ENCODE measurements at regions not wholly inside any gene's neighbourhood (a gene's known extent, or its start where the extent isn't known, plus 50 kb on each side); places are given as distances from the start of the nearest gene placed in this dataset.

GRCh38 chr3:111311709-111312235 lies 230.2 kb upstream of the CD96 start:
- DNase-seq (ENCODE audit: low read depth in 2 of 2): no peak

GRCh38 chr3:111314181-111314873 lies 227.7 kb upstream of the CD96 start:
- no peak for DNase-seq (ENCODE audit: low read depth in 2 of 2)

DNA sequence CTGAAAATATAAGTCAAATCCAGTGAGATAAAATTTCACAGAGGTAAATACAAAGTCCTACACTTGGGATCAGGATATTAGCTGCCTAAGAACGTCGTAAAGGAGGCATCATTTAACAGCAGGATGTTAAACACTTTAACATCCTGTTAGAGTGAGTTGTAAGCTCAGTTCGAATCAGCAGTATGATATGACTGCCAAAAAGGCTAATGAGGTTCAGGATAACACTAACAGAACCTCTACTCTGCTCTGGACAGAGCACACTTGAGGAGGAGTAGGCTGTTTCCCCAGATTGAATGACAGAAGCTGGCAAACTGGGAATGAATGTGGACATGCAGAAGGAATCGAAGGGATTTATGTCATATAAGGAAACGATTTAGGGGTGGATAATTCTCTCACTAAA lies 227.1 kb upstream of the CD96 start:
- no peak for DNase-seq (ENCODE audit: low read depth in 2 of 2)

GRCh38 chr3:111315930-111316587 lies 225.9 kb upstream of the CD96 start:
- no peak for DNase-seq (ENCODE audit: low read depth in 2 of 2)

DNA sequence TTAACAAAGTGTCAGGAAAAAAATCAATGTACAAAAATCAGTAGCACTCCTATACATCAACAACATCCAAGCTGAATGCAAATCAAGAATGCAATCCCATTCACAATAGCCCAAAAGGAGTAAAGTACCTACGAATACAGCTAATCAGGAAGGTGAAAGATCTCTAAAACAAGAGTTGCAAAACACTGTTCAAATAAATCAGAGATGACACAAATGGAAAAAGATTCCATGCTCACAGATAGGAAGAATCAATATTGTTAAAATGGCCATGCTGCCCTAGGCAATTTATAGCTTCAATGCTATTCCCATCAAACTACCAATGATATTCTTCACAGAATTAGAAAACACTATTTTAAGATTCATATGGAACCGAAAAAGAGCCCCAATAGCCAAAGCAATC lies 223.7 kb upstream of the CD96 start:
- no peak for DNase-seq (ENCODE audit: low read depth in 2 of 2)

DNA sequence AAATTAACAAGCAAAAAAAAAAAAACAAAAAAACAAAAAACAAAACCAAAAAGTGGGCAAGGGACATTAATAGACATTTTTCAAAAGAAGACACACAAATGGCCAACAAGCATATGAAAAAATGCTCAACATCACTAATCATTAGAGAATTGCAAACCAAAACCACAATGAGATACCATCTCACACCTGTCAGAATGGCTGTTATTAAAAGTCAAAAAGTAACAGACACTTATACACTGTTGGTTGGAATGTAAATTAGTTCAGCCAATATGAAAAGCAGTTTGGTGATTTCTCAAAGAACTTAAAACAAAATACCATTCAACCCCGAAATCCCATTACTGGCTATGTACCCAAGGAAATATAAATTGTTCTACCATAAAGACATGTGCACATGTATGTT lies 222.4 kb upstream of the CD96 start:
- DNase-seq (ENCODE audit: low read depth in 2 of 2): no peak

GRCh38 chr3:111321786-111322185 lies 220.2 kb upstream of the CD96 start:
- no peak for DNase-seq (ENCODE audit: low read depth in 2 of 2)

GRCh38 chr3:111323019-111323418 lies 219.0 kb upstream of the CD96 start:
- no peak for DNase-seq (ENCODE audit: low read depth in 2 of 2)

DNA sequence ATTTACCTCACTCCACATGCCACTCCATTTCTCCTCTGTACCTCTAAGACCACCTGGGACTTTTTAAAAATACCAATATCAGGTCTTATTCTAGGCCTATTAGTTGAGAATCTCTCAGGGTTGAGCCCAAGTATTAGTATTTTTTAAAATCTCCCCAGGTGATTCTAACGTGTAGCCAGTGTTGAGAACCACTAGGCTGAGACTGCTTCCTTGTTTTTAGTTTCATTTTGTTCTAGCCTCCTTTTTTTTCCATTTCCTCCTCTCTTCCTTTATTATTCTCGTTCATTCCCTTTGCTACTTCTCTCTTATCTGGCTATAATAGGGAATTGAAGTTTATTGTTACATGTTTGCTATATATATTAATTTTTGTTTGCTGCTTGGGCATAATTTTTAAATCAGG lies 217.8 kb upstream of the CD96 start:
- no peak for DNase-seq (ENCODE audit: low read depth in 2 of 2)

- DNase-seq (ENCODE audit: low read depth in 2 of 2): no peak
Measured at GRCh38 chr3:111324645-111325044, 217.4 kb upstream of the CD96 start.

GRCh38 chr3:111325160-111325718 lies 216.8 kb upstream of the CD96 start:
- DNase-seq (ENCODE audit: low read depth in 2 of 2): no peak

DNA sequence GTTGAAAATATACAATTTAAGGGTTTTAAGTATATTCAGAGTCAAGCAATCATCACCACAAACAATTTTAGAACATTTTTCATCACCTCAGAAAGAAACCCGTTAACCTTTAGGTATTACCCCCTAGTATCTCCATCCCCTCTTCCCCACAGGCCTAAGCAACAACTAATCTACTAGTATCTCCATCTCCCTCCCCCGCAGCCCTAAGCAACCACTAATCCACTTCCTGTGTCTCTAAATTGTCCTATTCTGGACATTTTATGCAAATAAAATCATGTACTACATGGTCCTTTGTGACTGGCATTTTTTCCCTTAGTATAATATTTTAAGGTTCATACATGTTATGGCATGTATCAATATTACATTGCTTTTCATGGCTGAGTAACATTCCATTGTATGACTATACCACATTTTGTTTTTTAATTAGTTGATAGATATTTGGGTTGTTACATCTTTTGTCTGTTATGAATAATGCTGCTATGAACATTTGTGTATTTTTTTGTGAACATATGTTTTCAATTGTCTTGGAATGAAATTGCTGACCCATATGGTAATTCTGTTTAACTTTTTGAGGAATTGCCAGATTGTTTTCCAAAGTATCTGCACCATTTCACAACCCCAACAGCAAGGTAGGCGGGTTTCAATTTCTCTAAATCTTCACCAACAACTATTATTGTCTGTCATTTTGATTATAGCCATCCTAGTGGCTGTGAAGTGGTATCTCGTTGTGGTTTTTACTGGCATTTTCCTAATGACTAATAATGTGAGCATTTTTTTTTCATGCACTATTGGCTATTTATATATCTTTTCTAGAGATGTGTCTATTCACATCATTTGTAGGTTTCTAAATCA lies 215.6 kb upstream of the CD96 start:
- DNase-seq (ENCODE audit: low read depth in 2 of 2): no peak

DNA sequence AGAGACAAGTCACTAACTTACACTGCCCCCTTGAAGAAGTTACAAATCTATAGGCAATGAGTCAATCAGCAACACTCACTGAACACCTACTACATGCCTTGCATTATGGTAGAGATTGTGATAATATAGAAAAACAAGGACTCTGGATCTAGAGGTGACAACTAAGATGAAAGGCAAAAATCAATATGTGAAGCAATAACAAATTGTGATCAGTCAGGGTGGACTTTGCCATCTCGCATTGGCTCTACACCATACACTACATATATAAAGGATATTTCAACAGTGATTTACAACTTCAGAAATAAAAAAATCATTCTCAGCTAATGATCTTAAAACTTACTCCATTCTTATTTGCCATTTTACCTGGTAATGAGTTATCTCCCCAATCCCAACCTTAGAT lies 210.7 kb upstream of the CD96 start:
- DNase-seq (ENCODE audit: low read depth in 2 of 2): no peak

DNA sequence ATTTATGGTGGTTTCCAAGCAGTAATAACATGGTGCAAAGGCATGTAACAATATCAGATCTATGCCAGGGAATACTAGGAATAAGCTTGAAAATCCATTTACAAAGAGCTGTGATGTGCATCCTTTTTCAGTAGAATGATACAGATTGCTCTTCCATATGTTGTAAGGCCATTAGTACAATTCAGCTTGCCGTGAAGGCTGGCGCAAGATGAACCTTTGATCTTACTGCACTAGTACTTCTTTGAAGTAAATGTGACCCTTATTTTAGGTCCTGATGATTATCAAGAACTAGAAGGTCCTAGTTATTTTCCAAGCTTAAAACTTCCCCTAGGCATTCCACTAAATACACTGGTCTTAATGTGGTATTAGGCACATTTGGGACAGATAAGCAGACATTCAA lies 210.1 kb upstream of the CD96 start:
- DNase-seq (ENCODE audit: low read depth in 2 of 2): no peak

DNA sequence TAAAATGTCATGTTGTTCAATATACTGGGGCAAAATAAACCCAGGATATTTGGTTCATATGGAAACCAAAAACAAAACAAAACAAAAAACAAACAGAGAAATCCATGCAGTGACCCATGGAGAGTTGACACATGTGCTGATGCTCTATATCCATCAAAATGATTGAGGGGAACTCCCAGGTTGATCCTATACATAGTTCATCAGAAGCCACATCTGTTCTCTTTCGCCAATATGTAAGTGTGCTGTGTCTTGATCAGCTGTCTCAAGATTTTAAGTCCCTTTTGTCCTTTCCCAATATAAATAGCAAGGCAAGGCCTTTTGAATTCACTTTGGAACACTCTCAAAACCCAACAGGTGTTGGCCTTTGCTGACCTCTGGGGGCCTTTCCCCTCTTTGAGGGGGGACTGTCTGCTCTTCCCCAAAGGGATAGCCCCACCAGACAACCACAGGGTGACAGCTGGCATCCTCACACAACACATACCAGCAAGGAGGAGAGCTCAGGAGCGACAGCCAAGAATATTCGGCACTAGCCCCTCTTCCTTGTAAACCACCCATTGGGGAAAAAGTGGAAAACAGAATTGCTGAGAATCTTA lies 209.4 kb upstream of the CD96 start:
- no peak for DNase-seq (ENCODE audit: low read depth in 2 of 2)

DNA sequence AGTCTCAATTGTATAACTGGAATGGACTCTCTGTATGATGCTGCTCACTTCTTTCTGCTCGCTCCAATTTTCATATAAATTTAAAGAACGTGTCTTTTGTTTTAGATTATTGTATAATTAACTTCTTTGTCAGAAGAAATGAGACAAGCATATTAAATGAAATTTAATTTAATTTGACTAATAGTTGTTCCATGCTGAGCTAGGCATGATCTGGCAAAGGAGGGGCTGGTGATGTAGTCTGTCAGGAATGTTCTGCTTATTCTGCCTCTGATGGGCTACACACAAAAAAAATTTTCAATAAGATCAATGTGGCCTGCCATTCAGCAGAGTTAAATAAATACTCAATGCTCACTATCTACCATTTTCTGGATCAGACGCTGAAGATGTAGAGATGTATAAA lies 208.4 kb upstream of the CD96 start:
- DNase-seq (ENCODE audit: low read depth in 2 of 2): no peak

DNA sequence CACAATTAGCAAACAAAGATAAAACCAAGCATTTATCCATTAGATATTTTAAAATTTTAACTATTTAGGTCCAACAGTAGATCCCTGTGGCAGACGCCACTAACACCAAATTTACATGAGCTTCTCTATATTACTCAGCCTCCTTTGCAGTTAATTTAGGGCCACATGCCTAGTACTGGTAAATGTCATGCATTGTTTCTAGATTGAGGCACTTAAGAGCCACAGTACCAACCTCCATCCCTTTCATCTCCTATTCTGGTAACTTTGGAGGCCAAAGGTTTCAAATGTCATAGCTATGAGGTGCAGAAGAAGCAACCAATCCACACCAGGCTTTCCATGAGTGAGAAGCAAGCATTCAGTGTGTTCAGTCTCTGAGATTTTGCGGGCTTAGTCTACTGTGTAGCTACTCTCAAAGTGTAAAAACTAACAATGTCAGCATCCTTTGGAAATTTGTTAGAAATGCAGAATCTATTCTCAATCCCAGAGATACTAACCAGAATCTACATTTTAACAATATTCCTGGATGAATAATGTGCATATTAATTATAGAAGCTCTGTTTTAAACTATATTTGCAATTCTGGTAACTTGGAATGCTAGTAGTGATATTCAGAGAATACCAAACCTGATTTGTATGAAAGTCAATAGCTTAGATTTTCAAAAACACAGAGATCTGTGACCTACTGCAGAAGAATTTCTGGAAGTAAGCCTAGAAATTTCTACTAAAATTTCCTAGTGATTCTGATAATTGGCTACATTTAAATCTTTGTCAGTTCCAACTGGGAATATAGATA lies 206.3 kb upstream of the CD96 start:
- DNase-seq (ENCODE audit: low read depth in 2 of 2): no peak

GRCh38 chr3:111336511-111336910 lies 205.5 kb upstream of the CD96 start:
- no peak for DNase-seq (ENCODE audit: low read depth in 2 of 2)

DNA sequence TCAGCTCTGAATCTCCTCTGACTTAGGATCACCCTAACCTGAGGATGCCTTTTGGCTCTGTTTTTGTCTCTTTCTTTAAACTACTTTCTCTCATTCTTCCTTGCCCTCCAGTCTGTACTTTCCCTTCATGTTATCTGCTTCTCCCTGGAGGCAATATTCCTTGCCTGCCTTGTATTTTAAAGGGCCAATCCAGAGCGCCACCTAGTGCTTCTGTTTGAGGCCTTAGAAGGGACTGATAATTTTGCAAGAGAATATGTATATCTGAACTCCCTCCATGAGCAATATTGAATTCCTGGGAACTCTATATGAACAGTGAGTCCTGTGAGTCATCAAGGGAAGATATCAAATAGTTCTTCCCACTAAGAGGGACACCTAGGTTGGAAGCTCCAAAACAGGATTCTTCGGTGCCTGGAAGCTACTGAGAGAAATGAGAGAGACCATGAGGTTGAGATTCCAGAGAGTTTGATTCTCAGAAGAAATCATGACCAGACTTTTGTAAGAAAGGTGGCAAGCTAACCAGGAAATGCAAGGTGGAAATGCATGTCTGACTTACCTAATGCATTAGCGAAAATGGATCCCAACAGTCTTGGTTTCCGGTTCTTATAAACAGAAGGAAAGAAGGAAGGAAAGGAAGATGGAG lies 203.8 kb upstream of the CD96 start:
- DNase-seq (ENCODE audit: low read depth in 2 of 2): peak in 1 of 2 donors; percentile 2

DNA sequence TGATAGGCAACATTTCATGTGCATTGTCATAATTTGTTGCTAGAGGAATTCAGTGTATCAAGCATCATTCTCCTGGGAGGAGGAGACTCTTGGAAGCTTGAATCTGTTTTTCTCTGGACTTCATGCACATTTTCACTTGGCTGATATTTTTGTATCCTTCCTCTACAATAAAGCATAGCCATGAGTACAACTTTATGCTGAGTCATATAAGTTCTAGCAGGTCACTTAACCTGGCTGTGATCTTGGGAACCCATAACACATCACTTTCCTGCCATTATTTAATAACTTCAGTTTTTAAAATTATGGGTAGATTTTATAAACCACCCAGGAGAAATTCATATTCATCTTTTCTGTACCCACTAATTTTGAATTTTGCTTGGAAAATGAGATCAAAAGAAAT lies 203.0 kb upstream of the CD96 start:
- DNase-seq (ENCODE audit: low read depth in 2 of 2): no peak

DNA sequence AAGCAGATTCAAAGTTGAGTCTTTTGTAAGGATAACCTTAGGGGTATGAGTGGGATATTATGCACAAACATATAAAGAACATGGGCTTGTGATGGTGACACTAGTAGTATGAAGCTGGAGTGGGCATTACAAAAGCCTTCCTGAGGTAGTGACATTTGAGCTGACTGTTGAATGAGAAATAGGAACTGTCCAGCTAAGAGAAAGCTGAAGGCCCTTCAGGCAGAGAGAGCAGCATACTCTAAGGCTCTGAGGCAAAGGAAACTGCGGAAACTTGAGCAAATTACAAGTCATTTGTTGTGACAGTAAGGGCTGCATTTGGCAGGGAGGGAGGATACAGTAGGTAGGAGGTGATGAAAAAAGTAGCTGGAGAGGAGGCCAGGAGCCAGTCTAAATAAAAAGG lies 190.7 kb upstream of the CD96 start:
- no peak for DNase-seq (ENCODE audit: low read depth in 2 of 2)

Measured in stimulated activated CD8-positive, alpha-beta memory T cell treated with anti-CD3 and anti-CD28 coated beads, Interleukin-2, amount 100 ng/mL, for 1 hour (primary cell).